DOHH2 (cell line): ENCODE measurements at regions not wholly inside any gene's neighbourhood (a gene's known extent, or its start where the extent isn't known, plus 50 kb on each side); places are given as distances from the start of the nearest gene placed in this dataset.
"Not testable (repeated sequence)": the region's sequence is repeated elsewhere in the genome, so short reads cannot be mapped to it uniquely, and the experiment has no call there.

ENCODE experiments used
- CTCF ChIP-seq: fragments of 200-600 bp; sonication (generic); IDR thresholded peaks from one replicate; pipeline ENCODE4 v1.5.1; 2014; ENCODE audit warnings: antibody characterized with exemption, mild to moderate bottlenecking, low read depth, low read length; ENCODE audit not compliant: poor library complexity, severe bottlenecking
- EZH2phosphoT487 ChIP-seq: fragments of 200-600 bp; sonication (generic); IDR thresholded peaks from 2 replicates; pipeline ENCODE4 v1.6.1; 2017; ENCODE audit warnings: borderline replicate concordance, mild to moderate bottlenecking, antibody characterized with exemption, low read length, moderate library complexity, mixed read lengths

GRCh38 chr1:146413911-146414310 is 185.1 kb upstream of the NOTCH2NLA start:
- TF ChIP-seq CTCF, EZH2phosphoT487: not testable (repeated sequence)
